Skeletal muscle cell (primary cell): ENCODE measurements at regions not wholly inside any gene's neighbourhood (a gene's known extent, or its start where the extent isn't known, plus 50 kb on each side); places are given as distances from the start of the nearest gene placed in this dataset.

Source experiments
- DNase-seq: peaks from one replicate; pipeline ENCODE4 v3.0.0-alpha.2; 2010; ENCODE audit warnings: low read depth
- H3K4me3 ChIP-seq: 2 replicates; pipeline ENCODE4 v1.5.1; 2011; ENCODE audit warnings: low read depth, mild to moderate bottlenecking, control low read depth, low read length, moderate library complexity

DNA sequence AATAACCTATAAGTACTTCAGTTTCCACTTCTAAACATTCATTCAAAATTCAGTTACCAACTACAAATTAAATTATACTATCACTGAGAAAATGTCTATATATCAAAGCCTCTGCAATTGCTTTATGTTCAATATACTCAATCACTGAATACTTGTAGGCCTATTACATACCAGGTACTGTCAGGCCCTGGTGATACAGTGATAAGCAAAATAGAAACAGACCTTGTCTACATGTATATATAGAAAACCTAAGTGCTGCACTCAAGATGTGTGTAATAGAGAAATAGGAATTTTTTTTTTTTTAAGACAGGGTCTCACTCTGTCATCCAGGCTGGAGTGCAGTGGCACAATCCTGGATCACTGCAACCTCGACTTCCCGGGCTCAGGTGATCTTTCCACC lies 53.7 kb upstream of the PHF14 start:
- DNase-seq = no peak
- no peak overlapping the region for H3K4me3 ChIP-seq
